AG04449 (cell line): ENCODE measurements at regions not wholly inside any gene's neighbourhood (a gene's known extent, or its start where the extent isn't known, plus 50 kb on each side); places are given as distances from the start of the nearest gene placed in this dataset.

Source experiments
- CTCF ChIA-PET: fragments of 350-600 bp; formaldehyde crosslinking; extraction: SDS; loops from one replicate; lab custom pipeline; 2021; ENCODE audit warnings: antibody characterized with exemption; lab: Yijun Ruan, JAX
- POLR2A ChIA-PET: fragments of 400-600, 350-600 bp; formaldehyde crosslinking; extraction: SDS; loops from one replicate; lab custom pipeline; 2020; ENCODE audit warnings: antibody characterized with exemption, inconsistent platforms; lab: Yijun Ruan, JAX
- DNase-seq: peaks from one replicate; pipeline ENCODE4 v3.0.0-alpha.2; 2010; ENCODE audit warnings: low read depth, low spot score
- H3K4me3 ChIP-seq: 2 replicates; pipeline ENCODE4 v1.5.1; 2011; ENCODE audit warnings: low read depth, mild to moderate bottlenecking, control low read depth, low read length
- TF ChIP-seq, protein P1 (sequence below): IDR thresholded peaks from one replicate; pipeline ENCODE4 v1.5.1; 2011; ENCODE audit warnings: mild to moderate bottlenecking, moderate library complexity, low read length, control low read depth, inconsistent platforms; ENCODE audit not compliant: insufficient read depth; ENCODE audit errors: missing control alignments

DNA sequence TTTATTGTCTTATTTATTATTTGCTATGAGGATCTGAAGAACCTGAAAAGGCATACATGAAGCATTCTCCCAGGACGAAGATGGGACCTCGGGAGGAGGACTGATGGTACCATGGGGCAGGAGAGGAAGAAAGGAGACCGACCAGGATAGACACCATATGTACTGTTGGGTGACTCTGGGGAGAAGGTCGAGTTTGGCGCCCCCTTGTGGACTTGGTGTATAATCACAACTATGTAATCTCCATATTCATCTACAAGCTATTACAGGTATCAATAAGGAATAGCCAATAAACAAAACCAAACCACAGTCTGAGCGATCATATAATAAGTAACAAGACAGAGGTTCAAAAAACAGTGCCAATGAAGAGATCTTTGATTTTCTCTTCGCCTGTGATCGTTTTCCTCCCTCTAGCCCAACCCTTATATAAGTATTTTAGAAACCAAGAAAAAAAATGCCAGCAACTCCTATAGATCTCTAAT lies 139.1 kb downstream of the SPTSSA start:
- no peak overlapping the region for H3K4me3 ChIP-seq
- ChIA-PET POLR2A (no interaction called here), CTCF (interaction anchor here (0.8 to 5.1 kb wide), 30 partner anchors 9 to 1747 kb away, joined by 3 to 48 read pairs (median 4); no protein-coding TSS in a partner anchor)
- no peak for DNase-seq
- TF ChIP-seq, protein P1, sequence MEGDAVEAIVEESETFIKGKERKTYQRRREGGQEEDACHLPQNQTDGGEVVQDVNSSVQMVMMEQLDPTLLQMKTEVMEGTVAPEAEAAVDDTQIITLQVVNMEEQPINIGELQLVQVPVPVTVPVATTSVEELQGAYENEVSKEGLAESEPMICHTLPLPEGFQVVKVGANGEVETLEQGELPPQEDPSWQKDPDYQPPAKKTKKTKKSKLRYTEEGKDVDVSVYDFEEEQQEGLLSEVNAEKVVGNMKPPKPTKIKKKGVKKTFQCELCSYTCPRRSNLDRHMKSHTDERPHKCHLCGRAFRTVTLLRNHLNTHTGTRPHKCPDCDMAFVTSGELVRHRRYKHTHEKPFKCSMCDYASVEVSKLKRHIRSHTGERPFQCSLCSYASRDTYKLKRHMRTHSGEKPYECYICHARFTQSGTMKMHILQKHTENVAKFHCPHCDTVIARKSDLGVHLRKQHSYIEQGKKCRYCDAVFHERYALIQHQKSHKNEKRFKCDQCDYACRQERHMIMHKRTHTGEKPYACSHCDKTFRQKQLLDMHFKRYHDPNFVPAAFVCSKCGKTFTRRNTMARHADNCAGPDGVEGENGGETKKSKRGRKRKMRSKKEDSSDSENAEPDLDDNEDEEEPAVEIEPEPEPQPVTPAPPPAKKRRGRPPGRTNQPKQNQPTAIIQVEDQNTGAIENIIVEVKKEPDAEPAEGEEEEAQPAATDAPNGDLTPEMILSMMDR = peak; percentile 79

DNA sequence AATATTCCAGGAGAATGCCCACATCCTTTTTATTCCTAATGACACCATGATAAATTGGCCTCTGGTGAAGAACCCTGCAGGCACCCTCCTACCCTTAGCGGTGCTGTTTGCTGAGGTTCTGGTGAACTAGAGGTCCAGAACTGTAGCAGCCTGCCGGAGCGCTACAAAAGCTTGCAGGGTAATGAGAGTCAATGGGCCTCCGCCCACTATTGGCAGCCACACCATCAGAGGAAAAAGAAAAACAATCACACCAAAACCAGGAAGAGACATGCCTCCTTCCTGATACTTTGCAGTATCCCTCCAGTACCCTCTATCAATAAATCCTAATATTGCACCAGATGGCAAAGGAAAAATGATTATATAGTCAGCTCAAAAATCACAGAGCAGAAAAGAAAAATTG lies 142.9 kb downstream of the SPTSSA start:
- H3K4me3 ChIP-seq = no peak overlapping the region
- no peak for DNase-seq
- ChIA-PET POLR2A (no interaction called here), CTCF (interaction anchor here (2.1 to 2.4 kb wide), 2 partner anchors 10 to 13 kb away, joined by 5 to 10 read pairs; no protein-coding TSS in a partner anchor)
- TF ChIP-seq, protein P1 = no peak

DNA sequence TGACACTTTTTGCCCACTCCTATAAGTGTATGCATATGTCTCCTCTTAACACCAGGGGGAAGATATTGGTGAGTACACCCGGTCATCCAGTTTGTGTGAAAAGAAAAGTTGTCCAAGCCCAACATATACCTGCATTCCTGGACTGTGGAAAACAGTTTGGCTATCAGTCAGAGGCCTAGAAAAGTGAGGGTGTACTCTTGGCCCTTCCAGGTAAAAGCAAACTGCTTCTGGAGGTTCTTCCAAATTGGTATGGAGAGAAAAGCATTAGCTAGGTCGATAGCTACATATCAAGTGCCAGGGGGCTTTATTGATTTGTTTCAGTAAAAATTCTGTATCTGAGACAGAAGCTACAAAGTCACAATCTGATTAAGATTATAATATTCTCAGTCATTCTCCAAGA lies 144.0 kb downstream of the SPTSSA start:
- POLR2A ChIA-PET = no interaction called here
- no peak overlapping the region for H3K4me3 ChIP-seq
- no peak for DNase-seq
- TF ChIP-seq, protein P1 = no peak
- CTCF ChIA-PET = interaction anchor here (2.4 kb wide), 1 partner anchor 11 kb away, joined by 10 read pairs; no protein-coding TSS in a partner anchor

DNA sequence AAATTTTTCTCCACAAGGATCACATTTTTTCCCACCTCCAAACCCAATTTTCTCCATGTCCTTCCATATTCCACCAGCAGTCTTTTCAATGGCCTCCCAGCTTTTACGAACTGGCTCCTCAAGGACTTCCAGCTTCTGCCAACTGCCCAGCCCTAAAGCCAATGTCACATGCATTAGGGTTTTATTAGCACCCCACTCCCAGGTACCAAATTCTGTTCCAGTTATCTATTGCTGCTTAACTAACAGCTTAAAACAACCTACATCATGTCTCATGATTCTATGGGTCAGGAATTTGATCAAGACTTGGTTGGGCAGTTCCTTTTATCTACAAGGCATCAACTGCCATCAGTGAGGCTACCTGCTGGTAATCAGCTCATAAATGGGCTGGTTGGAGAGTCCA lies 151.3 kb downstream of the SPTSSA start:
- H3K4me3 ChIP-seq = no peak overlapping the region
- CTCF ChIA-PET = interaction anchor here (0.8 to 1.5 kb wide), 3 partner anchors 9 to 18 kb away, joined by 3 to 5 read pairs (median 4); no protein-coding TSS in a partner anchor
- TF ChIP-seq, protein P1 = no peak
- no peak for DNase-seq
- POLR2A ChIA-PET = no interaction called here

DNA sequence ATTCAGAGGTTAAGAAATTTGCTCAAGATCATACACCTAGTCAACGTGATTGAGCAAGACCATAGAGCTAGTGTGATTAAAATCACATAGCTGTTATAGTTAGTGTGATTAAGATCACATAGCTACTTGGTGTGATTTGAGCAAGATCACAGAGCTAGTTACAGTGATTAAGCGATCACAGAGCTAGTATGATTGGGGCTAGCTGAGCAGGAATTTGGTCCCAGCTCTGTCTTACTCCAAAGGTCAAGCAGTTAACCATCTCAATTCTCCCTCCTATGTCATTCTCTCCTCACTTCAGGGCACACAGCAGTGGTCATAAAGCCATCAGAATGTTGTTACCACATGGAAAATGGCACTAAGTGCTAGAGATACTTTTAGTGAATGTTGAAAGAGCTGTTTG lies 158.2 kb downstream of the SPTSSA start:
- no peak overlapping the region for H3K4me3 ChIP-seq
- CTCF ChIA-PET = interaction anchor here (0.9 to 8.2 kb wide), 3 partner anchors 18 to 77 kb away, joined by 3 to 48 read pairs (median 3); no protein-coding TSS in a partner anchor
- TF ChIP-seq, protein P1 = no peak
- no peak for DNase-seq
- POLR2A ChIA-PET = no interaction called here

DNA sequence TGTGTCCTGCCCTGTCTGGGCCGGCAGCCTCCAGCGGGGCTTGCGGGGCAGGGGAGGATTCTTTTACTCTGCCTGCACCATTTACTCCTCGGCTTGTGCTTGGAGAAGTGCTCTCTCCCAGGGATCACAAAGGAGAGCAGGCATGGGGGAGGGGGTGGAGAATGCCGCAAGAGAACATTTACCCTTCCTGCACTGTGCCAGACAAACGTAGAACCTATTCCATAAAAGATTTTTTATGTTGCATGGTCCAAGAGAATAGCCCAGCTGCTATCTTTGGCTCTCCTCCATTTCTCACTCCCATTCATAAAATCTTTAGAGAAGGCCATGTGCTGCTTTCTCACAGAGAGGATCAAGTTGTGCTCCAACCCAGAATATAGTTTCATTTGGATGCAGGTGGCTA lies 159.4 kb downstream of the SPTSSA start:
- POLR2A ChIA-PET = no interaction called here
- TF ChIP-seq, protein P1 = no peak
- CTCF ChIA-PET = interaction anchor here (1.2 to 8.2 kb wide), 4 partner anchors 8 to 464 kb away, joined by 3 to 48 read pairs (median 4); no protein-coding TSS in a partner anchor
- no peak for DNase-seq
- H3K4me3 ChIP-seq = no peak overlapping the region
